Breast epithelium (tissue), 3 donors: ENCODE measurements at regions not wholly inside any gene's neighbourhood (a gene's known extent, or its start where the extent isn't known, plus 50 kb on each side); places are given as distances from the start of the nearest gene placed in this dataset.

Source experiments
- POLR2A ChIP-seq: fragments of 450-650 bp; IDR thresholded peaks from one replicate; pipeline ENCODE4 v1.6.1; 2016; ENCODE audit warnings: antibody characterized with exemption, mild to moderate bottlenecking, moderate library complexity
- POLR2AphosphoS5 ChIP-seq, 3 donors: sonication (generic); formaldehyde crosslinking; IDR thresholded peaks; one replicate each; pipeline ENCODE4 v1.6.1; 2017; ENCODE audit warnings: antibody characterized with exemption in 3 of 3
- TF ChIP-seq, protein P1 (sequence below), 3 donors: fragments of 450-650 bp; IDR thresholded peaks; one replicate each; pipeline ENCODE4 v1.5.1; 2016 to 2017; ENCODE audit warnings: antibody characterized with exemption in 3 of 3, mild to moderate bottlenecking in 3 of 3, moderate library complexity in 3 of 3

DNA sequence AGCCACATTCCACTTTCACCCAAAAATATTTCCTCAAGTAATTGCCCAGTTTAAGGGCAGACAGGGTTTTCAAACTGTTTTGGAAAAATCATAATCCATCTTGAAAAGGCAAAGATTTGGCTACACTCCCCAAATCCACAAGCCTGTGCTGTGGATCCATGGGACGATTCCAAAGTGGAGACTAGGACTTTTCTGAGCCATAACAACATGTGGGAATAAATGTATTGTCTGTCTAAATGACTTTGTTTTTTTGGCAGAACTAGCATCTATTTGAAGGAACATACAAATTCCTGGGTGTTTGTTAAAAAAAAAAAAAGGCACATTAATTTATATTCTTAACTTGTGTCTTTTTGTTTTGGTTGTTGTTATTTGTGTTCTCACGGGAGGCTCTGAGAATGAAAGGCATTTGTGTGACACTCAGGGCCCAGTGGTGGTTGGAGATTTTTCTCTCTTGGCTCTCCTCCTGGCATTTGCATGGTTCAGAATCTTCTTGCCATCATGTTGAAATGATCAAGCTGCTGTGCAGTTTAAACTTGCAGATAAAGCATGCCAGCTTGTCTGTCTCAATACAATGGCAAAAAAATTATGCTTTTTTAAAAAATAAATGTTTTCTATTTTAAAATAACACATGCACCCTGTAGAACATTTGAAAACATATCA, 277.4 kb downstream of the EN1 start:
- TF ChIP-seq POLR2A, result no peak
- TF ChIP-seq, protein P1, sequence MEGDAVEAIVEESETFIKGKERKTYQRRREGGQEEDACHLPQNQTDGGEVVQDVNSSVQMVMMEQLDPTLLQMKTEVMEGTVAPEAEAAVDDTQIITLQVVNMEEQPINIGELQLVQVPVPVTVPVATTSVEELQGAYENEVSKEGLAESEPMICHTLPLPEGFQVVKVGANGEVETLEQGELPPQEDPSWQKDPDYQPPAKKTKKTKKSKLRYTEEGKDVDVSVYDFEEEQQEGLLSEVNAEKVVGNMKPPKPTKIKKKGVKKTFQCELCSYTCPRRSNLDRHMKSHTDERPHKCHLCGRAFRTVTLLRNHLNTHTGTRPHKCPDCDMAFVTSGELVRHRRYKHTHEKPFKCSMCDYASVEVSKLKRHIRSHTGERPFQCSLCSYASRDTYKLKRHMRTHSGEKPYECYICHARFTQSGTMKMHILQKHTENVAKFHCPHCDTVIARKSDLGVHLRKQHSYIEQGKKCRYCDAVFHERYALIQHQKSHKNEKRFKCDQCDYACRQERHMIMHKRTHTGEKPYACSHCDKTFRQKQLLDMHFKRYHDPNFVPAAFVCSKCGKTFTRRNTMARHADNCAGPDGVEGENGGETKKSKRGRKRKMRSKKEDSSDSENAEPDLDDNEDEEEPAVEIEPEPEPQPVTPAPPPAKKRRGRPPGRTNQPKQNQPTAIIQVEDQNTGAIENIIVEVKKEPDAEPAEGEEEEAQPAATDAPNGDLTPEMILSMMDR (IDR thresholded peaks at IDR 0.05), result no peak
- no peak for TF ChIP-seq POLR2AphosphoS5 (IDR thresholded peaks at IDR 0.05)
